Suppressor macrophage treated with lipopolysaccharide for 1 hour (primary cell): ENCODE measurements at regions not wholly inside any gene's neighbourhood (a gene's known extent, or its start where the extent isn't known, plus 50 kb on each side); places are given as distances from the start of the nearest gene placed in this dataset.

Source experiments
- DNase-seq, 3 donors: peaks; one replicate each; pipeline ENCODE4 v3.0.0-alpha.2; 2020 to 2022

- no peak for DNase-seq
These were observed 274.6 kb upstream of the TBX3 start for GRCh38 chr12:114958538-114958937.

- DNase-seq: no peak
These were observed 273.2 kb upstream of the TBX3 start for GRCh38 chr12:114957225-114957624.

- peak; percentile 7 to 51 (median 11) for DNase-seq
These were observed 271.5 kb upstream of the TBX3 start for GRCh38 chr12:114955414-114956014.

GRCh38 chr12:114954511-114955055 lies 270.6 kb upstream of the TBX3 start:
- DNase-seq: no peak

GRCh38 chr12:114952573-114953271 lies 268.7 kb upstream of the TBX3 start:
- no peak for DNase-seq

GRCh38 chr12:114949058-114949820 lies 265.3 kb upstream of the TBX3 start:
- no peak for DNase-seq

GRCh38 chr12:114945351-114945750 lies 261.4 kb upstream of the TBX3 start:
- no peak for DNase-seq

- no peak for DNase-seq
These were observed 260.8 kb upstream of the TBX3 start for GRCh38 chr12:114944736-114945135.

GRCh38 chr12:114943601-114944000 lies 259.6 kb upstream of the TBX3 start:
- DNase-seq: peak in 1 of 3 donors; percentile 5

- no peak for DNase-seq
These were observed 254.7 kb upstream of the TBX3 start for GRCh38 chr12:114938487-114939210.

- no peak for DNase-seq
These were observed 252.4 kb upstream of the TBX3 start for GRCh38 chr12:114936148-114937079.

- no peak for DNase-seq
These were observed 251.7 kb upstream of the TBX3 start for GRCh38 chr12:114935658-114936057.

GRCh38 chr12:114933428-114934160 lies 249.6 kb upstream of the TBX3 start:
- no peak for DNase-seq

GRCh38 chr12:114932806-114933205 lies 248.8 kb upstream of the TBX3 start:
- DNase-seq: no peak

GRCh38 chr12:114931025-114931424 lies 247.1 kb upstream of the TBX3 start:
- DNase-seq: no peak

GRCh38 chr12:114926341-114926740 lies 242.4 kb upstream of the TBX3 start:
- DNase-seq: no peak

GRCh38 chr12:114924946-114925475 lies 241.0 kb upstream of the TBX3 start:
- no peak for DNase-seq

GRCh38 chr12:114921781-114922180 lies 237.8 kb upstream of the TBX3 start:
- no peak for DNase-seq

GRCh38 chr12:114920771-114921554 lies 237.0 kb upstream of the TBX3 start:
- DNase-seq: no peak

- DNase-seq: no peak
These were observed 235.5 kb upstream of the TBX3 start for GRCh38 chr12:114919479-114919878.
